Neural progenitor cell (in vitro differentiated cells): ENCODE measurements at regions not wholly inside any gene's neighbourhood (a gene's known extent, or its start where the extent isn't known, plus 50 kb on each side); places are given as distances from the start of the nearest gene placed in this dataset.

ENCODE experiments used
- DNase-seq: peaks from one replicate; pipeline ENCODE4 v3.0.0-alpha.2; 2016; ENCODE audit warnings: low spot score
- H2AFZ ChIP-seq: fragments of 200-600 bp; sonication (generic); replicated peaks from 2 replicates; pipeline ENCODE4 v1.6.1; 2016; ENCODE audit warnings: antibody characterized with exemption
- H3F3A ChIP-seq: fragments of 200-600 bp; sonication (generic); 2 replicates; pipeline ENCODE4 v1.6.1; 2016; ENCODE audit warnings: antibody characterized with exemption, low read depth
- H3K27ac ChIP-seq: fragments of 200-600 bp; sonication (generic); 2 replicates; pipeline ENCODE4 v1.5.1; 2016; ENCODE audit warnings: mild to moderate bottlenecking
- H3K27me3 ChIP-seq: fragments of 200-600 bp; sonication (generic); 2 replicates; pipeline ENCODE4 v1.6.1; 2016; ENCODE audit warnings: mild to moderate bottlenecking, moderate library complexity
- H3K36me3 ChIP-seq: fragments of 200-600 bp; sonication (generic); 2 replicates; pipeline ENCODE4 v1.5.1; 2016
- H3K4me1 ChIP-seq: fragments of 200-600 bp; sonication (generic); 2 replicates; pipeline ENCODE4 v1.6.1; 2016; ENCODE audit warnings: mixed run types
- H3K4me2 ChIP-seq: fragments of 200-600 bp; sonication (generic); 2 replicates; pipeline ENCODE4 v1.6.1; 2016
- H3K4me3 ChIP-seq: fragments of 200-600 bp; sonication (generic); 2 replicates; pipeline ENCODE4 v1.5.1; 2016
- H3K79me2 ChIP-seq: fragments of 200-600 bp; sonication (generic); 2 replicates; pipeline ENCODE4 v1.6.1; 2016; ENCODE audit warnings: low read depth
- H3K9ac ChIP-seq: fragments of 200-600 bp; sonication (generic); 2 replicates; pipeline ENCODE4 v1.6.1; 2016
- H3K9me3 ChIP-seq: fragments of 200-600 bp; sonication (generic); 2 replicates; pipeline ENCODE4 v1.5.1; 2016; ENCODE audit warnings: low read depth
- H4K20me1 ChIP-seq: fragments of 200-600 bp; sonication (generic); 2 replicates; pipeline ENCODE4 v1.6.1; 2016; ENCODE audit warnings: low read depth
- H3K27ac Mint-ChIP-seq: 3 replicates; pipeline ENCODE4 v1.8.0; 2021; ENCODE audit warnings: mixed read lengths
- H3K27me3 Mint-ChIP-seq: 2 replicates; pipeline ENCODE4 v1.8.0; 2022; ENCODE audit warnings: low read depth, mild to moderate bottlenecking, inconsistent platforms, moderate library complexity, mixed read lengths; ENCODE audit not compliant: insufficient read depth
- H3K36me3 Mint-ChIP-seq: 3 replicates; pipeline ENCODE4 v1.8.0; 2021; ENCODE audit warnings: mixed read lengths
- H3K4me1 Mint-ChIP-seq: 3 replicates; pipeline ENCODE4 v1.8.0; 2021; ENCODE audit warnings: mixed read lengths
- H3K4me3 Mint-ChIP-seq: 3 replicates; pipeline ENCODE4 v1.8.0; 2021; ENCODE audit warnings: mild to moderate bottlenecking, moderate library complexity, mixed read lengths
- H3K9me3 Mint-ChIP-seq: 3 replicates; pipeline ENCODE4 v1.8.0; 2020; ENCODE audit warnings: mixed read lengths
- CTCF ChIP-seq: fragments of 200-600 bp; sonication (generic); IDR thresholded peaks from 2 replicates; pipeline ENCODE4 v1.5.1; 2017; ENCODE audit warnings: antibody characterized with exemption, mild to moderate bottlenecking
- EZH2 ChIP-seq: fragments of 200-600 bp; sonication (generic); IDR thresholded peaks from 2 replicates; pipeline ENCODE4 v1.6.1; 2017; ENCODE audit warnings: antibody characterized with exemption, mild to moderate bottlenecking, moderate library complexity
- EZH2phosphoT487 ChIP-seq: fragments of 200-600 bp; sonication (generic); IDR thresholded peaks from 2 replicates; pipeline ENCODE4 v1.6.1; 2017; ENCODE audit warnings: antibody characterized with exemption

- Mint-ChIP-seq H3K27ac (no peak overlapping the region), H3K4me3 (no peak overlapping the region), H3K4me1 (no peaks in the 10 kb centered on the region), H3K27me3 (no peaks in the 10 kb centered on the region), H3K9me3 (peaks cover 6% of the 10 kb centered on the region), H3K36me3 (no peaks in the 10 kb centered on the region)
- no peak for TF ChIP-seq EZH2
- TF ChIP-seq CTCF: peak; percentile 28
- Histone ChIP-seq H3K79me2 (no peaks in the 10 kb centered on the region), H3K4me3 (no peak overlapping the region), H3K9ac (no peak overlapping the region), H3F3A (peaks cover 8% of the 10 kb centered on the region), H4K20me1 (no peaks in the 10 kb centered on the region), H3K27me3 (no peaks in the 10 kb centered on the region), H3K36me3 (no peaks in the 10 kb centered on the region), H3K4me2 (no peak overlapping the region), H3K4me1 (no peaks in the 10 kb centered on the region), H2AFZ (no peak overlapping the region), H3K9me3 (no peaks in the 10 kb centered on the region), H3K27ac (no peak overlapping the region)
- DNase-seq: no peak
Observed at GRCh38 chr1:66436378-66437135, 97.4 kb upstream of the SGIP1 start.

- Mint-ChIP-seq H3K27ac (no peak overlapping the region), H3K36me3 (no peaks in the 10 kb centered on the region), H3K9me3 (peaks cover 3% of the 10 kb centered on the region), H3K27me3 (no peaks in the 10 kb centered on the region), H3K4me1 (no peaks in the 10 kb centered on the region), H3K4me3 (no peak overlapping the region)
- Histone ChIP-seq H4K20me1 (no peaks in the 10 kb centered on the region), H3K9ac (no peak overlapping the region), H3K4me2 (no peak overlapping the region), H3F3A (peaks cover 10% of the 10 kb centered on the region), H3K4me1 (no peaks in the 10 kb centered on the region), H2AFZ (no peak overlapping the region), H3K27ac (no peak overlapping the region), H3K36me3 (no peaks in the 10 kb centered on the region), H3K9me3 (no peaks in the 10 kb centered on the region), H3K27me3 (no peaks in the 10 kb centered on the region), H3K4me3 (no peak overlapping the region), H3K79me2 (no peaks in the 10 kb centered on the region)
- TF ChIP-seq EZH2phosphoT487: no peak
- no peak for TF ChIP-seq CTCF
- DNase-seq: no peak
Observed at GRCh38 chr1:66437136-66437401, 96.9 kb upstream of the SGIP1 start.

- no peaks in the 10 kb centered on the region for H3K9me3 ChIP-seq
- Mint-ChIP-seq H3K27me3 (no peaks in the 10 kb centered on the region), H3K27ac (no peak overlapping the region), H3K9me3 (no peaks in the 10 kb centered on the region), H3K4me3 (no peak overlapping the region), H3K4me1 (no peaks in the 10 kb centered on the region), H3K36me3 (no peaks in the 10 kb centered on the region)
- no peak overlapping the region for H3K4me3 ChIP-seq
- no peaks in the 10 kb centered on the region for H3K27me3 ChIP-seq
- H3K4me1 ChIP-seq: no peaks in the 10 kb centered on the region
- H4K20me1 ChIP-seq: no peaks in the 10 kb centered on the region
- H2AFZ ChIP-seq: no peak overlapping the region
- H3K36me3 ChIP-seq: no peaks in the 10 kb centered on the region
- H3K9ac ChIP-seq: no peak overlapping the region
- H3K4me2 ChIP-seq: no peak overlapping the region
- no peaks in the 10 kb centered on the region for H3K79me2 ChIP-seq
- no peak for TF ChIP-seq CTCF
- TF ChIP-seq EZH2phosphoT487: no peak
- no peak for TF ChIP-seq EZH2
- peaks cover 10% of the 10 kb centered on the region for H3F3A ChIP-seq
- H3K27ac ChIP-seq: no peak overlapping the region
- no peak for DNase-seq
Observed at GRCh38 chr1:66438062-66438461, 95.9 kb upstream of the SGIP1 start.
